Ecto neural progenitor cell (in vitro differentiated cells): ENCODE measurements at regions not wholly inside any gene's neighbourhood (a gene's known extent, or its start where the extent isn't known, plus 50 kb on each side); places are given as distances from the start of the nearest gene placed in this dataset.

Experiments used
- DNase-seq: peaks from one replicate; pipeline ENCODE4 v3.0.0-alpha.2; 2018; ENCODE audit warnings: low spot score

GRCh38 chr13:82364525-82364924 is 1517.7 kb downstream of the SLITRK1 start:
- no peak for DNase-seq

GRCh38 chr13:82358284-82358683 is 1524.0 kb downstream of the SLITRK1 start:
- DNase-seq = no peak

GRCh38 chr13:82356667-82357410 is 1525.4 kb downstream of the SLITRK1 start:
- no peak for DNase-seq

- DNase-seq = no peak
Measured at GRCh38 chr13:82344867-82345266, 1537.4 kb downstream of the SLITRK1 start.

GRCh38 chr13:82341116-82341515 is 1541.2 kb downstream of the SLITRK1 start:
- no peak for DNase-seq

GRCh38 chr13:82330499-82330898 is 1551.8 kb downstream of the SLITRK1 start:
- DNase-seq = no peak

GRCh38 chr13:82323101-82323500 is 1559.2 kb downstream of the SLITRK1 start:
- DNase-seq = no peak

GRCh38 chr13:82305588-82305987 is 1576.7 kb downstream of the SLITRK1 start:
- no peak for DNase-seq

- DNase-seq = no peak
Measured at GRCh38 chr13:82298106-82298505, 1584.2 kb downstream of the SLITRK1 start.

- DNase-seq = no peak
Measured at GRCh38 chr13:82294226-82294625, 1588.0 kb downstream of the SLITRK1 start.

- DNase-seq = no peak
Measured at GRCh38 chr13:82292334-82292733, 1589.9 kb downstream of the SLITRK1 start.

GRCh38 chr13:82291852-82292251 is 1590.4 kb downstream of the SLITRK1 start:
- DNase-seq = no peak

- DNase-seq = no peak
Measured at GRCh38 chr13:82275644-82276043, 1606.6 kb downstream of the SLITRK1 start.

GRCh38 chr13:82259284-82259683 is 1623.0 kb downstream of the SLITRK1 start:
- DNase-seq = no peak

- DNase-seq = no peak
Measured at GRCh38 chr13:82257790-82258507, 1624.3 kb downstream of the SLITRK1 start.

- no peak for DNase-seq
Measured at GRCh38 chr13:82248762-82249161, 1633.5 kb downstream of the SLITRK1 start.

GRCh38 chr13:82245860-82246259 is 1636.4 kb downstream of the SLITRK1 start:
- no peak for DNase-seq

- no peak for DNase-seq
Measured at GRCh38 chr13:82224806-82225205, 1657.5 kb downstream of the SLITRK1 start.

GRCh38 chr13:82221621-82222020 is 1660.7 kb downstream of the SLITRK1 start:
- DNase-seq = no peak

- no peak for DNase-seq
Measured at GRCh38 chr13:82220641-82221040, 1661.6 kb downstream of the SLITRK1 start.

- no peak for DNase-seq
Measured at GRCh38 chr13:82216165-82216564, 1666.1 kb downstream of the SLITRK1 start.

GRCh38 chr13:82214341-82214740 is 1667.9 kb downstream of the SLITRK1 start:
- no peak for DNase-seq

- no peak for DNase-seq
Measured at GRCh38 chr13:82206241-82206640, 1676.0 kb downstream of the SLITRK1 start.

GRCh38 chr13:82202398-82202797 is 1679.9 kb downstream of the SLITRK1 start:
- no peak for DNase-seq
